Suprapubic skin (tissue), 3 donors: ENCODE measurements at regions not wholly inside any gene's neighbourhood (a gene's known extent, or its start where the extent isn't known, plus 50 kb on each side); places are given as distances from the start of the nearest gene placed in this dataset.

Source experiments
- EP300 ChIP-seq: sonication (generic); formaldehyde crosslinking; IDR thresholded peaks from one replicate; pipeline ENCODE4 v1.6.1; 2017; ENCODE audit warnings: antibody characterized with exemption
- TF ChIP-seq, protein P1 (sequence below), 2 donors: fragments of 200-600 bp in 1 of 2; fragments of 450-650 bp in 1 of 2; sonication (generic) in 1 of 2; IDR thresholded peaks; one replicate each; pipeline ENCODE4 v1.5.1; 2016 to 2019; ENCODE audit warnings: antibody characterized with exemption in 2 of 2, mild to moderate bottlenecking in 1 of 2, moderate library complexity in 1 of 2

DNA sequence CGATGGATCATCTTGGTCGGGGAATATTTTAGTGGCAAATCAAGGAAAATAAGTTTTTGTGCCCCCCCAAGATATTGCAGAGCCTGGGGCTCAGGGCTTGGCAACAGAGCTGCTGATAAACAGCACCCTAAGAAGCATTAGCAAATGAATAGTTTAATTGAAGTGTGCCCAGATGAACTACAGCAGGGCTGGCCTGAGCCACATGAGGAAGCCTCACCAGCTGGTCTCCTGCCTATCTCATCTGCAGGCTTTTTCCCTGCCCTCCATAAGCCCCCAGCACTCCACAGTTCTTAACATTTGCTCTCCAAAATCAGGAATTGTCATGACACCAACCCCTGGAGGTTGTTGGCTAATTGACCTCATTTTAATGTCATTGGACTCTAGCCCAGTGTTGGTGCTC lies 480.2 kb downstream of the HS3ST3B1 start:
- TF ChIP-seq, protein P1, sequence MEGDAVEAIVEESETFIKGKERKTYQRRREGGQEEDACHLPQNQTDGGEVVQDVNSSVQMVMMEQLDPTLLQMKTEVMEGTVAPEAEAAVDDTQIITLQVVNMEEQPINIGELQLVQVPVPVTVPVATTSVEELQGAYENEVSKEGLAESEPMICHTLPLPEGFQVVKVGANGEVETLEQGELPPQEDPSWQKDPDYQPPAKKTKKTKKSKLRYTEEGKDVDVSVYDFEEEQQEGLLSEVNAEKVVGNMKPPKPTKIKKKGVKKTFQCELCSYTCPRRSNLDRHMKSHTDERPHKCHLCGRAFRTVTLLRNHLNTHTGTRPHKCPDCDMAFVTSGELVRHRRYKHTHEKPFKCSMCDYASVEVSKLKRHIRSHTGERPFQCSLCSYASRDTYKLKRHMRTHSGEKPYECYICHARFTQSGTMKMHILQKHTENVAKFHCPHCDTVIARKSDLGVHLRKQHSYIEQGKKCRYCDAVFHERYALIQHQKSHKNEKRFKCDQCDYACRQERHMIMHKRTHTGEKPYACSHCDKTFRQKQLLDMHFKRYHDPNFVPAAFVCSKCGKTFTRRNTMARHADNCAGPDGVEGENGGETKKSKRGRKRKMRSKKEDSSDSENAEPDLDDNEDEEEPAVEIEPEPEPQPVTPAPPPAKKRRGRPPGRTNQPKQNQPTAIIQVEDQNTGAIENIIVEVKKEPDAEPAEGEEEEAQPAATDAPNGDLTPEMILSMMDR (IDR thresholded peaks at IDR 0.05): no peak
- TF ChIP-seq EP300: no peak
